ENCODE measurements at regions not wholly inside any gene's neighbourhood (a gene's known extent, or its start where the extent isn't known, plus 50 kb on each side); places are given as distances from the start of the nearest gene placed in this dataset.

DNA sequence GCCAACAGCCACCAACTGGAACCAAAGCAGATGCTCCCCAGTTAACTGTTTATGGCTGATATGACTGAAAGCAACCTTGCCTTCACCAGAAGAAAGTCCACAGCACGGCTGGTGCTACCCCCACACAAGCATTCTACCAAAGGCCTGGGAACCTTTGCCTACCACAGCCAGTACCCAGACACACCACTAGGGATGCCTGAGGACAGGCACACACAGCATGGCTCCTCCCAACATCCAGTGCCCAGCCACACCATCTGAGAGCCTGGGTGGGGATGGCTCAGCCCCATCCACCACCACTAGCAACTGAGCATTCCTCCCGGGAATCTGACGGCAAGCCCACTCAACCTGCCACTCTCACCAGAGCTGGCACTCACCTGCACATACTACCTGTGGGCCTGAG is 178.6 kb downstream of the SLC7A11 start:
- no peaks in the 10 kb centered on the region for H3K4me1 ChIP-seq (ENCODE audit: control insufficient read depth in 1 of 2, insufficient read depth in 2 of 2, low read length in 2 of 2)
- intact Hi-C loops (cut with DNase I) = no loop called here
- 85 to 89% methylated on average over 3 of the region's 3 CpGs for WGBS, 2 donors
- no peak overlapping the region for H3K27ac ChIP-seq (ENCODE audit: low read depth in 1 of 2, low read length in 2 of 2)
- no peak overlapping the region for H3K4me3 ChIP-seq (ENCODE audit: low read length in 2 of 2)
- H3K9me3 ChIP-seq (ENCODE audit: control insufficient read depth, low read length) = no peaks in the 10 kb centered on the region
- H3K27me3 ChIP-seq (ENCODE audit: control insufficient read depth in 1 of 2, insufficient read depth in 2 of 2, low read length in 1 of 2) = no peaks in the 10 kb centered on the region
- no peaks in the 10 kb centered on the region for H3K36me3 ChIP-seq (ENCODE audit: control insufficient read depth in 1 of 2, insufficient read depth in 2 of 2, low read length in 1 of 2)
- DNase-seq (no peak), ATAC-seq (ENCODE audit: low FRiP score) (no peak)

GRCh38 chr4:138062929-138063328 is 179.2 kb downstream of the SLC7A11 start:
- Histone ChIP-seq H3K4me1 (ENCODE audit: control insufficient read depth in 1 of 2, insufficient read depth in 2 of 2, low read length in 2 of 2) (no peaks in the 10 kb centered on the region), H3K36me3 (ENCODE audit: control insufficient read depth in 1 of 2, insufficient read depth in 2 of 2, low read length in 1 of 2) (no peaks in the 10 kb centered on the region), H3K9me3 (ENCODE audit: control insufficient read depth, low read length) (no peaks in the 10 kb centered on the region), H3K27ac (ENCODE audit: low read depth in 1 of 2, low read length in 2 of 2) (no peak overlapping the region), H3K27me3 (ENCODE audit: control insufficient read depth in 1 of 2, insufficient read depth in 2 of 2, low read length in 1 of 2) (no peaks in the 10 kb centered on the region), H3K4me3 (ENCODE audit: low read length in 2 of 2) (no peak overlapping the region)
- WGBS, 2 donors = 62 to 64% methylated on average over 2 of the region's 2 CpGs
- intact Hi-C loops (cut with DNase I) = no loop called here
- ATAC-seq (ENCODE audit: low FRiP score) = no peak
- DNase-seq = no peak

DNA sequence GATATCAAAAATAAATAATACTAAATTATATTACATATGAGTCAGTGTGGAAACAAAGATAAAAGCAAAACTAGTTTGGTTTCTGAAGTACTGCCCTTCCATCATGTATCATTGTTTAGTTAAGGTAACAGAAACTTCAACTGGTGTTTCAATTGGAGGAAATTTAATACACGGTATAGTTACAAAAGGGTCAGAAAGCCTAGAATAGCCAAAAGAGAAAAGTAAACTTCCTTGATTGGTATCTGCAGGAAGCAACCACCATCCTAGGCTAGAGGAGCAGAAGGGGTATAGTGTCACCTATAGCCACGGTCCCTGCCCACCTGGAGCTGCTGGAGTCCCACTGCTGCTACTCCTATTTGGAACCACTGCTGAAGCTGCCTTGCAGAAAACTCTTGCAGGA is 185.6 kb downstream of the SLC7A11 start:
- Histone ChIP-seq H3K36me3 (ENCODE audit: control insufficient read depth in 1 of 2, insufficient read depth in 2 of 2, low read length in 1 of 2) (no peaks in the 10 kb centered on the region), H3K27me3 (ENCODE audit: control insufficient read depth in 1 of 2, insufficient read depth in 2 of 2, low read length in 1 of 2) (no peaks in the 10 kb centered on the region), H3K27ac (ENCODE audit: low read depth in 1 of 2, low read length in 2 of 2) (no peak overlapping the region), H3K9me3 (ENCODE audit: control insufficient read depth, low read length) (no peaks in the 10 kb centered on the region), H3K4me1 (ENCODE audit: control insufficient read depth in 1 of 2, insufficient read depth in 2 of 2, low read length in 2 of 2) (peaks cover 0 to 9% of the 10 kb centered on the region in 2 donors), H3K4me3 (ENCODE audit: low read length in 2 of 2) (no peak overlapping the region)
- intact Hi-C loops (cut with DNase I) = no loop called here
- ATAC-seq (ENCODE audit: low FRiP score) (no peak), DNase-seq (no peak)
- WGBS, 2 donors = 74 to 75% methylated on average over 2 of the region's 2 CpGs

- intact Hi-C loops (cut with DNase I) = no loop called here
- H3K27me3 ChIP-seq (ENCODE audit: control insufficient read depth in 1 of 2, insufficient read depth in 2 of 2, low read length in 1 of 2) = no peaks in the 10 kb centered on the region
- DNase-seq = no peak
- no peak overlapping the region for H3K4me3 ChIP-seq (ENCODE audit: low read length in 2 of 2)
- no peak overlapping the region for H3K27ac ChIP-seq (ENCODE audit: low read depth in 1 of 2, low read length in 2 of 2)
- H3K9me3 ChIP-seq (ENCODE audit: control insufficient read depth, low read length) = no peaks in the 10 kb centered on the region
- H3K36me3 ChIP-seq (ENCODE audit: control insufficient read depth in 1 of 2, insufficient read depth in 2 of 2, low read length in 1 of 2) = no peaks in the 10 kb centered on the region
- no peak for ATAC-seq (ENCODE audit: low FRiP score)
- WGBS, 2 donors = 75 to 80% methylated on average over 2 of the region's 2 CpGs
- H3K4me1 ChIP-seq (ENCODE audit: control insufficient read depth in 1 of 2, insufficient read depth in 2 of 2, low read length in 2 of 2) = peaks cover 0 to 9% of the 10 kb centered on the region in 2 donors
Measured at GRCh38 chr4:138055890-138056289, 186.3 kb downstream of the SLC7A11 start.

- H3K27ac ChIP-seq (ENCODE audit: low read depth in 1 of 2, low read length in 2 of 2) = peak overlapping the region; percentile 45 to 76
- no peaks in the 10 kb centered on the region for H3K27me3 ChIP-seq (ENCODE audit: control insufficient read depth in 1 of 2, insufficient read depth in 2 of 2, low read length in 1 of 2)
- peaks cover 0 to 9% of the 10 kb centered on the region in 2 donors for H3K4me1 ChIP-seq (ENCODE audit: control insufficient read depth in 1 of 2, insufficient read depth in 2 of 2, low read length in 2 of 2)
- ATAC-seq (ENCODE audit: low FRiP score) (peak; percentile 80), DNase-seq (no peak)
- peak overlapping the region in 1 of 2 donors; percentile 33 for H3K4me3 ChIP-seq (ENCODE audit: low read length in 2 of 2)
- H3K36me3 ChIP-seq (ENCODE audit: control insufficient read depth in 1 of 2, insufficient read depth in 2 of 2, low read length in 1 of 2) = no peaks in the 10 kb centered on the region
- 9 to 13% methylated on average over 5 of the region's 5 CpGs for WGBS, 2 donors
- H3K9me3 ChIP-seq (ENCODE audit: control insufficient read depth, low read length) = no peaks in the 10 kb centered on the region
- intact Hi-C loops (cut with DNase I) = no loop called here
Measured at GRCh38 chr4:138053641-138054301, 188.4 kb downstream of the SLC7A11 start.

DNA sequence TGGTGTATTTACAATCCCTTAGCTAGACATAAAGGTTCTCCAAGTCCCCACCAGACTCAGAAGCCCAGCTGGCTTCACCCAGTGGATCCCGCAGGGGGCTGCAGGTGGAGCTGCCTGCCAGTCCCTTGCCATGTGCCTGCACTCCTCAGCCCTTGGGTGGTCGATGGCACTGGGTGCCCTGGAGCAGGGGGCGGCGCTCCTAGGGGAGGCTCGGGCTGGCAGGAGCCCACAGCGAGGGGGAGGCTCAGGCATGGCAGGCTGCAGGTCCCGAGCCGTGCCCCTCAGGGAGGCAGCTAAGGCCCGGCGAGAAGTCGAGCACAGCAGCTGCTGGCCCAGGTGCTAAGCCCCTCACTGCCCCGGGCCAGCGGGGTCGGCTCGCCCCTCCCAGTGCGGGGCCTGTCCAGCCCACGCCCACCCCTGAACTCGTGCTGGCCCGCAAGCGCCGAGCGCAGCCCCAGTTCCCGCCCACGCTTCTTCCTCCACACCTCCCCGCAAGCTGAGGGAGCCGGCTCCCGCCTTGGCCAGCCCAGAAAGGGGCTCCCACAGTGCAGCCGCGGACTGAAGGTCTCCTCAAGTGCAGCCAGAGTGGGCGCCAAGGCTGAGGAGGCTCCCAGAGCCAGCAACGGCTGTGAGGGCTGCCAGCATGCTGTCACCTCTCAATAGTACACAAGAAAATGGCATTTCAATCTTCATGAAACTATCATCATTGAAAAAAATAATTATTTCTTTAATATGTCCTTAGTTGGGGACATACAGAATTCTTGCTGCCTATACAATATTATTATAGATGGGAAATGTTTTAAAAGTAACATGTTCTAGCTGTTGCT is 189.1 kb downstream of the SLC7A11 start:
- Histone ChIP-seq H3K4me1 (ENCODE audit: control insufficient read depth in 1 of 2, insufficient read depth in 2 of 2, low read length in 2 of 2) (peaks cover 0 to 9% of the 10 kb centered on the region in 2 donors), H3K9me3 (ENCODE audit: control insufficient read depth, low read length) (no peaks in the 10 kb centered on the region), H3K27me3 (ENCODE audit: control insufficient read depth in 1 of 2, insufficient read depth in 2 of 2, low read length in 1 of 2) (no peaks in the 10 kb centered on the region), H3K36me3 (ENCODE audit: control insufficient read depth in 1 of 2, insufficient read depth in 2 of 2, low read length in 1 of 2) (no peaks in the 10 kb centered on the region), H3K4me3 (ENCODE audit: low read length in 2 of 2) (no peak overlapping the region), H3K27ac (ENCODE audit: low read depth in 1 of 2, low read length in 2 of 2) (peak overlapping the region in 1 of 2 donors; percentile 17)
- intact Hi-C loops (cut with DNase I) = no loop called here
- WGBS, 2 donors = 84 to 86% methylated on average over 30 to 31 of the region's 31 CpGs
- ATAC-seq (ENCODE audit: low FRiP score) = no peak
- DNase-seq = no peak

DNA sequence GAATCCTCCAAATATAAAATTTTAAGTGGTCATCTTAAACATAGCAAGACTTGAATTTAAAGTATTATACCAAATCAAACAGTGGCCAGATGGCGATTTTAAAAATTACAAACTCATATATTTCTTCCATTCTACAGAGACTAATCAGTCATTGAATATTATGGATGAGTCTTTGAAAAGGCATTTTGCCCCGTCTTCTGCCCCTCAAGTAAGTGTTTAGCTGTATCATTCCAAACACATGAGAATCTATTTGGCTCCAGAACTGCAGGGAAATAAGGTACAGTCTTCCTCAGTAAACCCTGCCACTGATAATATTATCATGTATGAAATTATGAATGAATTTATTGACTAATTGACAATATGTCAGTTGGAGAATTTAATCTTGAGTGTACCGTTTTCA is 191.0 kb downstream of the SLC7A11 start:
- intact Hi-C loops (cut with DNase I) = no loop called here
- WGBS, 2 donors = 34 to 46% methylated on average over 3 of the region's 3 CpGs
- ATAC-seq (ENCODE audit: low FRiP score) (no peak), DNase-seq (no peak)
- Histone ChIP-seq H3K9me3 (ENCODE audit: control insufficient read depth, low read length) (no peaks in the 10 kb centered on the region), H3K27me3 (ENCODE audit: control insufficient read depth in 1 of 2, insufficient read depth in 2 of 2, low read length in 1 of 2) (no peaks in the 10 kb centered on the region), H3K36me3 (ENCODE audit: control insufficient read depth in 1 of 2, insufficient read depth in 2 of 2, low read length in 1 of 2) (no peaks in the 10 kb centered on the region), H3K4me1 (ENCODE audit: control insufficient read depth in 1 of 2, insufficient read depth in 2 of 2, low read length in 2 of 2) (peaks cover 0 to 9% of the 10 kb centered on the region in 2 donors), H3K27ac (ENCODE audit: low read depth in 1 of 2, low read length in 2 of 2) (no peak overlapping the region), H3K4me3 (ENCODE audit: low read length in 2 of 2) (no peak overlapping the region)

DNA sequence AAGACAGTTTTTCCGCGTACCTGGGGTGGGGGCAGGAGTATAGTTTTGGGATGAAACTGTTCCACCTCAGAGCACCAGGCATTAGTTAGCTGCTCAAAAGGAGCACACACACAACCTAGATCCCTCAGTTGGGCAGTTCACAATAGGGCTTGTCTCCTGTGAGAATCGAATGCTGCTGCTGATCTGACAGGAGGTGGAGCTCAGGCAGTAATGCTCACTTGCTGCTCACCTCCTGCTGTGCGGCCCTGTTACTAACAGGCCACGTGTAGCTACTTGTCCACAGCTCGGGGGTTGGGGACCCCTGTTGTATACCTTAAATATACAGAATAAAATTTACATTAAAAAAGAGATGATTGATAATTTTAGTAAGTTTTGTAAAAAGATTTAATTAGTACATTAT is 191.5 kb downstream of the SLC7A11 start:
- intact Hi-C loops (cut with DNase I) = no loop called here
- Histone ChIP-seq H3K27me3 (ENCODE audit: control insufficient read depth in 1 of 2, insufficient read depth in 2 of 2, low read length in 1 of 2) (no peaks in the 10 kb centered on the region), H3K4me1 (ENCODE audit: control insufficient read depth in 1 of 2, insufficient read depth in 2 of 2, low read length in 2 of 2) (peaks cover 0 to 9% of the 10 kb centered on the region in 2 donors), H3K9me3 (ENCODE audit: control insufficient read depth, low read length) (no peaks in the 10 kb centered on the region), H3K36me3 (ENCODE audit: control insufficient read depth in 1 of 2, insufficient read depth in 2 of 2, low read length in 1 of 2) (no peaks in the 10 kb centered on the region), H3K4me3 (ENCODE audit: low read length in 2 of 2) (no peak overlapping the region), H3K27ac (ENCODE audit: low read depth in 1 of 2, low read length in 2 of 2) (no peak overlapping the region)
- no peak for DNase-seq
- WGBS, 2 donors = 82 to 84% methylated on average over 6 of the region's 6 CpGs
- ATAC-seq (ENCODE audit: low FRiP score) = no peak

DNA sequence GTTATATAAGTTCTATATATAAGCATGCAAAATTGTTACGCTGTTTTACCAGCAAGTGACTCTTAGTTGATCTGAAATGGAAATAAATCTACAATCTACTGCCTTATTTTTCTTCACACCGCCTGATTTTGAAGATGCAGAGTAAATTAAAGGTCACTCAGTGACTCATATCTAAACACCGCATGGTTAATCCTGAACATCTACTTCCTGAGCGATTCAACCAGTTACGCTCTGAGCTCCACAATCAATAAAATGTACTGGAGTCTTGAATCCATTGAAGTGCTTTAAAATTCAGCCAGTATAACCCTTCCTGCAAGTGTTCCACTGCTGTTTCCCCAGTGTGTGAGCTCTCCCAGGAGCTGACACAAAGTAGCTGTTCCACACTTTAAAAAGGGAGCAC is 192.8 kb downstream of the SLC7A11 start:
- no peaks in the 10 kb centered on the region for H3K36me3 ChIP-seq (ENCODE audit: control insufficient read depth in 1 of 2, insufficient read depth in 2 of 2, low read length in 1 of 2)
- no peak for ATAC-seq (ENCODE audit: low FRiP score)

More for the DNA sequence above, 192.8 kb downstream of the SLC7A11 start:
- no peaks in the 10 kb centered on the region for H3K27me3 ChIP-seq (ENCODE audit: control insufficient read depth in 1 of 2, insufficient read depth in 2 of 2, low read length in 1 of 2)
- no peak overlapping the region for H3K27ac ChIP-seq (ENCODE audit: low read depth in 1 of 2, low read length in 2 of 2)
- H3K9me3 ChIP-seq (ENCODE audit: control insufficient read depth, low read length) = no peaks in the 10 kb centered on the region
- WGBS, 2 donors = 91% methylated on average over 5 of the region's 5 CpGs
- no peak overlapping the region for H3K4me3 ChIP-seq (ENCODE audit: low read length in 2 of 2)
- intact Hi-C loops (cut with DNase I) = no loop called here
- no peak for DNase-seq
- H3K4me1 ChIP-seq (ENCODE audit: control insufficient read depth in 1 of 2, insufficient read depth in 2 of 2, low read length in 2 of 2) = peaks cover 0 to 8% of the 10 kb centered on the region in 2 donors
